HG02943 (cell line): ENCODE measurements at regions not wholly inside any gene's neighbourhood (a gene's known extent, or its start where the extent isn't known, plus 50 kb on each side); places are given as distances from the start of the nearest gene placed in this dataset.
A peak's percentile ranks its signal among the peaks of the same experiment; 100 is the strongest.
"Not testable (repeated sequence)": the region's sequence is repeated elsewhere in the genome, so short reads cannot be mapped to it uniquely, and the experiment has no call there.

Source experiments
- ATAC-seq: cut with Tn5 transposase; IDR thresholded peaks from one replicate; pipeline ENCODE4 v1.9.1; 2021; ENCODE audit warnings: mild to moderate bottlenecking, low read depth, moderate library complexity; ENCODE audit not compliant: unreplicated experiment

GRCh38 chr7:47094462-47094861 is 487.4 kb downstream of the TNS3 start:
- ATAC-seq: no peak

- no peak for ATAC-seq
Measured at GRCh38 chr7:47093320-47094234, 488.3 kb downstream of the TNS3 start.

- no peak for ATAC-seq
Measured at GRCh38 chr7:47092336-47092735, 489.6 kb downstream of the TNS3 start.

DNA sequence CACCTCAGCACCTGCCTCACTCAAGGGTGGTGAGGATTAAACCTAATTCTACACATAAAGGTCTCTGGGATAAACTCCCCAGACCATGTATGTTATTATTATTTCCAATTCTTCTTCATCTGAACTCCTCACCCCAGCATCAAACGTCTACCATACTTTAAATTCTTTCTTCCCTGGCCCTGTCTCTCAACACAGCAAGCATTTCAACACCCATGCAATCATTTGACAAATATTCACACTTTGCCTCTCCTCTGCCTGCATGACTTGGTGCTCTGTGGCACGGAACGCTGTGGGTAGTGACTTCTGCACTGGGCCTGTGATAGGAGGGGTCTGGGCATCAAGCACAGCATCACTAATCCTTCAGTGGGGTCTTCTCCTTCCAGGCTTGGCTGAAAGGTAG is 490.8 kb downstream of the TNS3 start:
- no peak for ATAC-seq

DNA sequence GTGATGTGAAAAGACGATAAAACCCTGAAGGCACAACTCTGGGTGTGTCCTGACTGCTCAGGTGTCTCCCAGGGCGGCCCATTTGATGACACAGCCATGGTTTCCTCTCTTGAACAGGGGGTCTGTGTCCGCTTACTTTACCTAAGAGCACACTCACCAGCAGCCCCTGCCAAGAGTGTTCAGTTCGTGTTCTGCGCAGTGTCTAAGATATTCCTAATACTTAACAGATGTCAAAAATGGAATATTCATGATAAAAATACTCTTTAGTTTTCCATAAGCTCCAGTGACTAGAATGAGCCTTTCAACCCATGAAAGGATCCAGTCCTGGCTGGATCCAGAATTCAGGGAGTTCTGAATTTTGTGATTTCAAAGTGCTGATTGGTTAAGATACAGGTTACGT is 492.4 kb downstream of the TNS3 start:
- no peak for ATAC-seq

- ATAC-seq: no peak
Measured at GRCh38 chr7:47089068-47089417, 492.9 kb downstream of the TNS3 start.

DNA sequence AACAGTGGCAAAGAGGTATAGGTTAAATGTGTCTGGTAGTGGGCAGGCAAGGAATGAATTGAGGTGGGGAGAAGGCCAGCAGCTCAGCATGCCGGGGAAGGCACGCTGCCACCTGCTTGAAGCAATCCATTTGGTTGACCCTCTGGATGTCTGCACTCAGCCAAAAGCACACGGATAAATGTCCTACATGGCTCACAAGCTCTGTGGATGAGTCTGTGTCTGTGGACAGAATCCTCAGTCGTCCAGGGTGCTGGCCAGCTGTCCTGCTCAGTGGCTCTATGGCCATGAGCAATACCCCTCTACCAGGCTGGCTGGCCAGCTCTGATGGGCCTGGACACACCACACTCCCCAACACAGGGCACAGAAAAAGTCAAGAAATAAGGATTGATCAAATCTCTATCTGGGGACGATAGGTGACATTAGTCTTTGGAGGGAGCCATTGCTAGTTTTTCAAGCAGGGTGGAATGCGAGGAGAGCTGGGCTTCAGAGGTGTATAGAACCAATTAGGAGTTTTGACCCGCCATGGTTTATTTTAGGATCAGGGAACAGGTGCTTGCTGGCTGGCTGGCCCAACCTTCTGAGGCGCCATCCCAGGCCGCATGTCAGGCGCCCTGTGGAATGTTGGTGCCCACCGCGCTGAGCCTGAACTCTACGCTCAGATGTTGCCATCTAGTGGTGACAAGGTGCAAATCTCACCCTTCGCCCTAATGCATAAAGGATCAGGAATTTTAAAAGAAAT is 493.4 kb downstream of the TNS3 start:
- peak; percentile 81 for ATAC-seq

DNA sequence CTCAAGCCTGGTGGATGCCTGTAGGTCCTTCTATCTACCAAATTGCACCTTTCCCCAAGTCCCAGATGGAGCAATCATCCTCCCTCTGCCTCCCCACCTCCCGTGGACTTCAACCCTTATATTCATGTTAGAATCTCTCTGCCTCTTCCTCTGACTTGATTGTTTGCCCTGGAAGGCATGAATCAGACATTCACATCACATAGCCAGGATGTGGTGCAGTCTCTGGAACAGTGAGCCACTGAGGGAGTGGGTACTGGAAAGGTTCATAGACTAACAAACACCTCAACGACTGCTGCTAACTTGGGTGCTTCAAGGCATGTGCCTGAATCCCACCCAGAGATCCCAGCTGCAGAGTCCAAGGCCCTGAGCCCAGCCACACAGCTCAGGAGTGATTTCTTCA is 494.0 kb downstream of the TNS3 start:
- no peak for ATAC-seq

DNA sequence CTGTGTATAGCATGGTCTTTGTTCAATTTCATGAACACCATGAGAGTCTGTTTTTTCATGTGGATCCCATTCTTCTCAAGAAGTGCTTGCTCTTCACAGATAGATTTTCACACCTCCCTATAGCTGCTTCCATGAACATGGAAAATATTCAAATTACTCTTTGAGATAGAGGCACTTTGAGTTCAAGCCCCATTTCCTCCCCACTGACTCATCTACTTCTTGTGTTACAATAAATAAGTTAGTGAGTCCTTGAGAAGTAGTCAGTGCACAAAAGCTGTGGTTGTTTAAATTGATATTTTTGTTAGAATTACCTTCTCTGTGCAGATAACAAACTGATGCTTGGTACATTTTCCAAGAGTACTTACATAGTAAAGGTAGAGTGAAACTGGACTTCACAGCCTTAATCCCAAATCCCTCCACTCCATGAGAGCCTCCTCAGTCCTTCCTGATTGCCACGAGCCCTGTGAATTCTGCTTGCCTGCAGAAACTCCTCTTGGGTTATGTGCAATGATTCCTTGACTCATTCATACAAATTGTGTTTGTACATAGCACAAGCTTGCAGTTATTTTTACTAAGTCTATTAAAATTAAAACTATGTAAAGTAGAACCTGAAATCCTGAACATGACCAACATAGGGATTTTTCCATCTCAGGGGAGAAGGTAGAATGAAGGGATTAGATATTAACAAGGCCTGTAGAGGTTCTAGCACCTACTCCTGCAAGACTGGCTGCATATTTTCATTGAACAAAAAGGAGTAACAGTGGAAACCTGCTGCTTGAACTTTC is 496.2 kb downstream of the TNS3 start:
- no peak for ATAC-seq

DNA sequence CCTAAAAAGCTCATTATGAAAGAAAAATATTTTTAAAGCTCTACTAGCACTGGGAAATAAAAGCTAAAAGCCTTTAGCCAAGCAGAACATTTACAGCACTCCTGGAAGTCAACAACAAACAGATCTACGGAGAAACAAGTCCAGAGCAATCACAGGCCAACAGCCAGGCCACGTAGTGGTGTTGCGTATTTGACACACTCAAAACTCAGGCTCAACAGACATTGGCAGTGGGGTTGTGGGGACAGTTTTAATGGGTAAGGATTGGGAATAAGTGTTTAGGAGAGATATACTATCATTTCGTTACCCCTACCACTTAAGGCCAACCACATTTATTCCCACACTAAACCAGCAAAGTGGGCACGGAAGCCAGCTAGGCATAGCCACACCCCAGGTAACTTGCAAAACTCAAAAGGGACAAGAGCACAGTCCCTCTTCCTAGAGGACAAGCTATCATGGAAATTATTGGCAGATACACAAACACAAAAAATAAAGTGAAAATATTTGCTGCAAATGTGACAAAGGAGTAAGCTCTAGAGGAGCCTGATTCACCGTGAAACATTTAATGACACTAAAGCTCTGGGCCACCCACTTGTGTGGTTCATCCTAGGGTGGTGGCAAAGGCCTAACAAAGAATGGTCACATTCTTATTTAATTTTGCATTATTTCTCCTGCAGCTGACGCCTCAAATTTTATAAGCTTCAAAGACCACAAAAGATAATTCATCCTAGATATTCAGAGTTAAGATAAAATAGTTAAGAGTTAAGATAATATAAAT is 498.2 kb downstream of the TNS3 start:
- ATAC-seq: no peak

DNA sequence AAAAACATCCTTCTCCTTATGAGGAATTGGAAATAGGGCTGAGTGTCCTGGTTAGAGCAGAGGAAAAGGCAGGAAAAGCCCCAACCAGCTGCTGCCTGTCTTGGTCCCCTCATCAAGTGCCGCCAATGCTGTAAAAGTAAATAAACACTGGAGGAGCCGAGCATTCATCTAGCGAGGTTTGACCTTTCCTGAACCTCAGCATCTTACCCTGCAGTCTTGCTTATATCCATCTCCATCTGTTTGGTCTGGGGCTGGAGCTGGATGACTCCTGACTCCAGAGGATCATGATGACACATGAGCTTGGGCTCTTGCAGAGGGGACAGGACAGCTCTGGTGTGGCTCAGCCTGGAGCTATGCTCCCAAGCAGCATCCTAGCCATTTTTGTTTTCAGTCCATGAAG is 501.1 kb downstream of the TNS3 start:
- no peak for ATAC-seq

- no peak for ATAC-seq
Measured at GRCh38 chr7:47078241-47078640, 503.7 kb downstream of the TNS3 start.

GRCh38 chr7:47074702-47075153 is 507.2 kb downstream of the TNS3 start:
- no peak for ATAC-seq

- ATAC-seq: no peak
Measured at GRCh38 chr7:47073284-47073683, 508.6 kb downstream of the TNS3 start.

DNA sequence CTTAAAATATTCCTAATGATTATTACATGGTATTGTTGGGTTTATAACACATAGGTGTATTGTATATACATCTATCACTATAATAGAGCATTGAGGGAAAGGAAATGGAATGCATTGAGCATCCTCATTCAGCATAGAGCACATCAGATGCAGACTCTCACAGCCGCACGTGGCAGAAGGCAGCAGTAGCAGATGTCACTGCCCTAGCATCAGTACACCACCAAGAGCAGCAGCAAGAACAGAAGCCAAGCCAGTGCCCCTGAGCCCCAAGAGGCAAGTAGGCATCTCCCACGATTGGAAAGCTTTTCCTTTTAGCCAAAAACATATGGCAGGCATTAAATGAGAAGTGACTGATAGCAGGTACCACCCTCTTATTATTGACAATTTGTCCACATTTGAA is 510.0 kb downstream of the TNS3 start:
- no peak for ATAC-seq

DNA sequence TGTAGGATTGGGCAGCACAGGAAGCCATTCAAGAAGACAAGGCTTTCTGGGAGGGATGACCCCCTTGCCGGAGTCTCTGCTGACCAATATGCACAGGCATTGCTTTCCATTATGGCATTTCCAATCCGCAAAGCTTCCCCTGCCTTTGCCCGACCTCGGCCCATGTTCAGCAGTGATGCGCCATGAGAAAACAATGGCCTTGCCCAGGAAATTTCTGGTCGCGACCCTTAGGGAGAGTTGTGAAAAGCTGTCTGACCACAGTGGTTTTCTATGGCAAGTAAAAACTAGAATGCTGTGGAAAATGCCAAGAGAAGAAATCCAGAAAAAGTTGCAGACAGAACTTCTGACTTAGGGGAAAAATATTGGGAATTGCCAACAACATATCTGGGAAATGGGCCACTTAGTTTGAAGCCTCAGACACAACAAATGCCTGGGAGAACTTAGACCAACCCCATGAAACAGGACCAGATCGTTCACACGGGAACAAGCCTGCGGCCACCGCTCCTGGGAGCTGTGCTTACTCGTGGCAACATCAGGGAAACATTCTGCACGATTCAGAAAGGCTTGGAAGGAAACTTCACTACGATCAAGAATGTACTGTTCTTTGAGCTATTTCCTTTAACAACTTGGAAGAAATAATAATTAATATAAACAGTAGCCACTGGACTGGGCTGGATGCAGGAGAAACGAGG is 512.4 kb downstream of the TNS3 start:
- no peak for ATAC-seq

GRCh38 chr7:47066976-47067614 is 514.8 kb downstream of the TNS3 start:
- no peak for ATAC-seq

DNA sequence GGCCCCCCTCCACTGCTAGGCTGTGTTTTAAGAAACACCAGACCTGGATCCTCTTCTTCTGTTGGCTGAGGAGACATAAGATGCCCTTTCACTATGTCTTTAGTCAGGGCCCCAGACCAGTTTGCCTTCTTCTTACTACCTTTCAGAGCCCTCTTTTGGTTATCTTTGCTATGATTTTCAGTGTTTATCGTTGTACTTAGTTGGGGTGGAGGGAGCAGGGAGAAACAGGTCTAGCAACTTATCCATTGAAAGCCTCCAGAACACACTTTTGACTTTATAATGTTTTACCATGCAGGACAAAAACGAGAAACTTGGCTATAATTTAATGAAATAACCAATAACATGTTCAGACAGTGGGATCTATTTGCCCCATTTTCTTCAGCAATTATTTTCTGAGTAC is 525.2 kb downstream of the TNS3 start:
- no peak for ATAC-seq

DNA sequence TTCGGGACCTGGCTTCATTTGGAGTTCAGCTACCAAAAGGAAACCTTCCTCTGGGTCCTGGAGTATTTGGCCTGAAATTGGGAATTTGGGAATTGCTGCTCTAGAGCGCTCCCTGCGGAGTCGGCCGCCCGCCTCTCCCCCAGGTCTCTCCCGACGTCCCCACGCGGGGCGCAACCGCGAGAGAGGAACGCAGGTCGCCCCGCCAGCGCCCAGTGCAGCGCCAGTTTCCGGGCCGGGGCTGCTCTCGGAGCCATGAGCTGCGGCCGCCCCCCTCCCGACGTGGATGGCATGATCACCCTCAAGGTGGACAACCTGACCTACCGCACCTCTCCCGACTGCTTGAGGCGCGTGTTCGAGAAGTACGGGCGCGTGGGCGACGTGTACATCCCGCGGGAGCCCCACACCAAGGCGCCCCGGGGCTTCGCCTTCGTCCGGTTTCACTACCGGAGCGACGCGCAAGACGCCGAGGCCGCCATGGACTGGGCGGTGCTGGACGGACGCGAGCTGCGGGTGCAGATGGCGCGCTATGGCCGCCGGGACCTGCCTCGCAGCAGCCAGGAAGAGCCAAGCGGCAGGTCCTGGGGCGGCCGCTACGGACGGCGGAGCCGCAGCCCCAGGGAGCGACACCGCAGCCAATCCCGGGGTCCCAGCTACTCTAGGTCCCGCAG is 529.2 kb downstream of the TNS3 start:
- ATAC-seq: not testable (repeated sequence)
